SH-SY5Y (cell line): ENCODE measurements at regions not wholly inside any gene's neighbourhood (a gene's known extent, or its start where the extent isn't known, plus 50 kb on each side); places are given as distances from the start of the nearest gene placed in this dataset.

Experiments
- GATA2 ChIP-seq: IDR thresholded peaks from 2 replicates; pipeline ENCODE4 v1.6.1; 2011; ENCODE audit warnings: mild to moderate bottlenecking, low read depth, low read length
- GATA3 ChIP-seq: IDR thresholded peaks from 2 replicates; pipeline ENCODE4 v1.6.1; 2011; ENCODE audit warnings: low read depth, mild to moderate bottlenecking, low read length, moderate library complexity

GRCh38 chr4:135605076-135605475 is 1403.5 kb upstream of the PABPC4L start:
- no peak for TF ChIP-seq GATA2

- TF ChIP-seq GATA2: no peak
- TF ChIP-seq GATA3: no peak
Observed at GRCh38 chr4:135604531-135604930, 1402.9 kb upstream of the PABPC4L start.

GRCh38 chr4:135601351-135601750 is 1399.8 kb upstream of the PABPC4L start:
- TF ChIP-seq GATA2 (no peak), GATA3 (no peak)

GRCh38 chr4:135598151-135598550 is 1396.6 kb upstream of the PABPC4L start:
- TF ChIP-seq GATA2 (no peak), GATA3 (no peak)

- no peak for TF ChIP-seq GATA2
- TF ChIP-seq GATA3: no peak
Observed at GRCh38 chr4:135594521-135594920, 1392.9 kb upstream of the PABPC4L start.

GRCh38 chr4:135575041-135575440 is 1373.5 kb upstream of the PABPC4L start:
- no peak for TF ChIP-seq GATA3
- TF ChIP-seq GATA2: no peak

- no peak for TF ChIP-seq GATA2
- TF ChIP-seq GATA3: no peak
Observed at GRCh38 chr4:135573251-135573650, 1371.7 kb upstream of the PABPC4L start.

GRCh38 chr4:135564090-135564489 is 1362.5 kb upstream of the PABPC4L start:
- TF ChIP-seq GATA2 (no peak), GATA3 (no peak)

GRCh38 chr4:135553213-135553612 is 1351.6 kb upstream of the PABPC4L start:
- TF ChIP-seq GATA3: no peak

GRCh38 chr4:135552131-135552530 is 1350.5 kb upstream of the PABPC4L start:
- no peak for TF ChIP-seq GATA2
- no peak for TF ChIP-seq GATA3

- TF ChIP-seq GATA2 (no peak), GATA3 (no peak)
Observed at GRCh38 chr4:135548711-135549110, 1347.1 kb upstream of the PABPC4L start.

- TF ChIP-seq GATA3 (no peak), GATA2 (no peak)
Observed at GRCh38 chr4:135545616-135546317, 1344.2 kb upstream of the PABPC4L start.

GRCh38 chr4:135538698-135539097 is 1337.1 kb upstream of the PABPC4L start:
- no peak for TF ChIP-seq GATA2
- no peak for TF ChIP-seq GATA3

- TF ChIP-seq GATA3 (no peak), GATA2 (no peak)
Observed at GRCh38 chr4:135533053-135533452, 1331.5 kb upstream of the PABPC4L start.

GRCh38 chr4:135532132-135532531 is 1330.5 kb upstream of the PABPC4L start:
- TF ChIP-seq GATA2: peak; percentile 56; the same call in 1 of the 2 replicates
- peak; percentile 84 for TF ChIP-seq GATA3

- no peak for TF ChIP-seq GATA2
- no peak for TF ChIP-seq GATA3
Observed at GRCh38 chr4:135515295-135515694, 1313.7 kb upstream of the PABPC4L start.
